Fibroblast of skin of scalp (primary cell): ENCODE measurements at regions not wholly inside any gene's neighbourhood (a gene's known extent, or its start where the extent isn't known, plus 50 kb on each side); places are given as distances from the start of the nearest gene placed in this dataset.

Source experiments
- DNase-seq: peaks from one replicate; pipeline ENCODE4 v3.0.0-alpha.2; 2013

DNA sequence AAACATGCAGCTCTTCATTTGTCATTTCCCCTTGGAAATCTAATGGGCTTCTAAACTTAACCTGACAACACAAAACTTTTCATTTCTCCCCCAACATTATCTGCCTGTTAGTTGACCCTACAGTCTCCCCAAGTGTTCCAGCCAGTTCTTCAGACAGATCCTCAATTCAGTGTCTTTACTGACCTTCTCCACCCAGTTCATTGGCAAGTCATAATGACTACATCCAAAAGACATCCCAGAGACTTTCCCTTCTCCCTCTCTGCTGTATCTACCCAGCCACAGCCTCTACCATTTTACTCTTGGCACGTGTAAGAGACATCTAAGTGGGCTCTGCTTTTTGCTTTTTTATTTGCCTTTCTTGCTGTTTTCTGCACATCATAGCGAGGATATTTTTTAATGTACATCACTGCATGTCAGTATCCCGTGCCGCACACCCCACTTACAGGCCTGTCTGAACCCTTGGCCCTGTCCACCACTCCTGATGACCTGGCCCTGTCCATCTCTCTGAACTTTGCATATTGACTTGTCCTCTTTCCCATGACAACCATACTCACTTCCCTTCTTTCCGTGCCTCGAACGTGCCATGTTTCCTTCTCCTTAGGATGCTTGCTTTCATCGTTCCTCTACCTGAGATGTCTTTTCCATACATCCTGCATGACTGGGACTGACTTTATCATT lies 391.9 kb downstream of the IRS2 start:
- no peak for DNase-seq

DNA sequence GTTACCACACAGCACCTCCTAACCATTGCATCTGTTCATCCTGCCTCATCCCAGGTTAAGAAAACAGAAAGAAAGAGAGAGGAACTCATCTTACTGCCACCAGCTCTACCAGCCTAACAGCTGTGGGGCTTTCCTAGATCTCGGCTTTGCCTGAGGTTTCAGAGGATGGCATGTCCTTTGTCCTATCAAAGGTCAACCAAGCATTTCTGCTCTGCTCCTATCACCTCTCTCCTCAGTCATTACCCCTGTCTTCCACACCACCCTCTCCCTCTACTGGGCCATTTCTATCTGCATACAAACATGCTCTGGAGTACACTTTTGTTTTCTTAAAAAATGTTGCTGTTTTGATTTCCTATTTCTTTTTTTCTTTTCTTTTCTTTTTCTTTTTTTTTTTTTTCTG lies 393.3 kb downstream of the IRS2 start:
- DNase-seq: no peak

DNA sequence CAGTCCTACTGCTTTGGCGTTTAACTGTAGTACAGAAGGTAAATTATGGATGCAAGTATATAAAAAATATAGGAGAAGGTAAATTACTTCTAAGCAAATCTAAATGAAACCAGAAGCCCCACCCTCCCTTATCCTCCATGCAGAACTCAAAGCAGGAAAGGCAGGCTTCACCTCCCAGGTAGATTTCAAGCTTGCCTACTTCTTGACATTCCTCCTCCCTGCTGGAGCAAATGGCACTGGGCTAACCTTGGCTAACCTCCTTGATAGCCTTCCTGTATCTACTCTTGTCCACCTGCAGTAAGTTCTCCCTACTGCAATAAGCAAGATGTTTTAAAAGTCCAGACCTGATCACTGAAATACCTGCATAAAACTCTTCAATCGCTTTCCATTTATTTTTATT lies 396.0 kb downstream of the IRS2 start:
- no peak for DNase-seq

DNA sequence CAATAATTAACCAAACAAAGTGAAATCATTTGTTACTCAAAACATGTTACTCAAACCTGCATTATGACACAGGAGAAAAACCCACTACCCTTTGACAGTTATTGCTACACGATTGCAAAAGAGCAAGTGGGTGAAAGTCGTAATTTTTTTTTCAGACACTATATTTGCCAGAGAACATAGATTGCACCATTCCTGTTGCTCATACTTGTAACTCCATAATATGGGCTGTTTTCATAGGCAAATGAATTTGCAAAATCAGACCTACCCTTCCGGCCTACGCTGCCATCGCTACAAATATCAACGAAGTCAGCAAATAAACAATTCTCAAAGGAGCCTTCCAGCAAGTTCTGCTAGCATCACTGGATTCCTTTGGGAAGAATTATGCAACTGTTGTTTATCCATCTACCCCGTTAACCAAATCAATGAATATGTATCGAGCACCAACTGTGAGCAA lies 396.5 kb downstream of the IRS2 start:
- peak; percentile 18 for DNase-seq

DNA sequence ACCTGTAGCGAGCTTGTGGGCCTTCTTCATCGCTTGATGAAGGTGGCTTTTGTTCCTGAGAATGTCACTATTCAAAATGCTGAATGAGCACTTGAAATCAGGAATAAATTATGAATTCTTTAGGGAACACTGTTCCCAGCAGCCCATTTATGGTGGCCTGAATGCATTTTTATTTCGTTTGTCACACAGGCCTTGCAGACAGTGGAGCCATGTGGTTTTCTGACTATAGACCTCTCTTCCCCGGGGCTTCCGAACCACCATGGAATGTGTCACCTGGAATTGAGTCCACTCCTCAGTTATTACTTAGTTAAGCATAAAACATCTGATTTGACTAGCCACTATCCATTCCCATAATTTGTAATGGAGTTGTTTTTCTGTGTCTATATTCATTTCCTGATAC lies 396.9 kb downstream of the IRS2 start:
- peak; percentile 77 for DNase-seq

DNA sequence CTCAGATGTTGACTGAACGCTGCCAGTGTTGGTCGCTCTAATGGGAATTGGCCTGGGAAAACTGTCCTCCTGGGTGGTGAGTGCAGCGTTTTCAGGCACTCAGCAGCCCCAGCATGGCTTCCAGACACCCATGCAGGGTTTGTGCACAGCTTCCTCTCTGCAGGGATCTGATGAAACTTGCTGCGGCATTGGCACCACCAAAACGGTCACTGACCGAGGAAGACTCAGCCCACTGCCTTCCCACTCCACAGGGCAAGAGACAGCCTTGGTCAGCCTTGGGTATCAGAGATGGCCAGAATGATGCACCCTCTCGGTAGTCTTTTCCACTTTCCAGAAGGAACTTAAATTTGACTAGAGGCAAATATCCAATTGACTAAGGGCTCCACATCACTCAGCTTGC lies 398.9 kb downstream of the IRS2 start:
- no peak for DNase-seq

DNA sequence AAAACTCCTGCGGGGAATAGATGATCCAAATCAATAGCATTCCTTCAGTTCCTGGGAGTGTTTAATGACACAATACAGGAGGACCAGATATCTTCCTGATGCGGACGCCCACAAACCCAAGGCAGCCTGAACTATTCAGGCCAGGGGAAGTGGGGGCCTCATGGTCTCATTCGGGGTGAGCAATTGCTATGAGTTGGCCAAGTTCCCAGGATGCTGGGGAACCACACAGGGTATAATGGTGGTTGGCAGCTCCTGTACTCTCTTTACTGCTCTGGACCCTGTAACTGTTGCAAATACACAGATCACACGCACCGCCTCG lies 401.2 kb downstream of the IRS2 start:
- DNase-seq: peak; percentile 68

DNA sequence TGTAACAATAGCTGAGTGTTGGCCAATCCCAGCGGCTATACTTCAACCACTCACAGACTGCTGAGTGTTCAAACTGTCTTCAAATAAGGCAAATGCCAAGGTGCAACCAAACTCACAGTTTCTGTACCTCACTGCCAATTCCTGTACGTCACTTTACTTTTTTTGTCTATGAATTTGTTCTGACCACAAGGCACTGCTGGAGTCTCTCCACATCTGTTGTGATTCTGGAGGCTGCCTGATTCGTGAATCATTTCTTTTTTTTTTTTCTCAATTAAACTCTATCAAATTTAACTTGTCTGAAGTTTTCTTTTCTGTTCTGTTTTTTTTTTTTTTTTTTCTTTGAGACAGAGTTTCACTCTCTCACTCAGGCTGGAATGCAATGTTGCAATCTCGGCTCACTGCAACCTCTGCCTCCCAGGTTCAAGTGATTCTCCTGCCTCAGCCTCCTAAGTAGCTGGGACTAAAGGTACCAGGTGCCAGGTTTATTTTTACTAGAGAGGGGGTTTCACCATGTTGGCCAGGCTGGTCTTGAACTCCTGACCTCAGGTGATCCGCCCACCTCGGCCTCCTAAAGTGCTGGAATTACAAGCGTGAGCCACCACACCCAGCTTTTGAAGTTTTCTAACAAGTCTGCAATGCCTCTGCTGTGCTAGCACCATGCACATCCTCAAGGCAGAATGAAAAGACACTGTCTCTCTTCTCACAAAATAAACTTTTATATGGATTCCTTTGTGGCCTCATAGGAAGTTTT lies 401.7 kb downstream of the IRS2 start:
- DNase-seq: peak; percentile 94

DNA sequence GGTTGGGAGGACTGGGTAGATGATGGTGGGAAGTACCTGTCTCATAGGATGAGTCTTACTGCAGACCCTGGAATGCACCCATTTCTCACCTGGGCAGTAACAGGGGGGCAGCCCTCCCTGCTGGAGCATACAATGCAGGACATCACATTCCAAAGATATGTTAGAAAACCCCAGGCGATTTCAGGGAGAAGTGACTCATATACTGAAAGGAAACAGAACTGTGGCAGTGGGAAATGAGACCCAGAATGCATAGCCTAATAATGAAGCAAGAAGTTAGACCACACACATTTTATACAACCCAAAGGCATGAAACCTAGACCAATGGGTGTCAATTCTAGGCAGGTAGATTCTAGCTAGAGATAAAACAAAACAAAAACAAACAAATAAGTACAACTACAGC lies 402.7 kb downstream of the IRS2 start:
- peak; percentile 90 for DNase-seq

DNA sequence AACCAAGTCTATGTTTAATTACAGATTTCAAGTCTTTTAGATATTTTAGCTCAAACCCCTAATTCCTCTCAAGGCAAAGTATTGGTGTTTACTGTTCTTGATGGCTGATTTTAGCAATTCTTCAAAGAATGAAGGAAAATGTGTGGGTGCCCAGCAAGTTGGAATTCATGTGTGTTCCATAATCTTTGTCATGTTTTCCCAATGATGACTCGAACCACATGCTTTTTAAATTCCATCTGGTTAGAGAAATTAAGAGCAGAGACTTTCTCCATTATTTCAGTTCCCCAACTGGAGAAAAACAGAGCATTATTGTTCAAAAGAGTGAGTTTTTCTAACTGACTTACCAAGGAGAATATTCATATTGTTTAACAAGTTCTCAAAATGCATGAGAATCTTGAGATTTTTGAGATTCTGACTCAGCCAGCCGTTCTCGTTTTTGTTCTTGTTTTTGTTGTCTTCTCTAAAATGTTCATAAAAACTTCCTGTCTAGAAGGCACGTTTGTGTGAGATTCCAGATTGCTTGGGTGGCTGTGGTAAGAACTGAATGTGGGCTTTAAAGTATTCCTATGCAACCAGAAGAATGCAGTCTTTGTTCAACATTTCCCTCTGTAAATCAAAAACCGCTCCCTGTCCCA lies 404.7 kb downstream of the IRS2 start:
- DNase-seq: peak; percentile 93

DNA sequence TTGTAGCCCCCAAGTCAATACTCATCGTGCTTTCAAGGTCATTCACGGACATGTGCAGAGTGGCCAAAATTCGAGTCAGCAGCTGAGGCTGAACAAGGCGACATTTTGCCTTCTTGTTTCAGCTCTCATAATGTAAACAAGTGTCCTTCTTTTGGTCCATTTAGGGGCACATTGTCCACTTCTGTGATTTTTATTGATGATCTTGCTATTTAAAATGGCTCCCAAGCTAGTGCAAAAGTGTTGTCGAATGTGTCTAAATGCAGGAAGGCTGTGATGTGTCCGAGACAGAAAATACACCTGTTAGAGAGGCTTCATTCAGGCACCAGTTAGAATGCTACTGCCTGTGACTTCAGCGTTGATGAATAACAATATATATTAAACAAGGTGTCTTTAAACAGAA lies 405.9 kb downstream of the IRS2 start:
- no peak for DNase-seq

DNA sequence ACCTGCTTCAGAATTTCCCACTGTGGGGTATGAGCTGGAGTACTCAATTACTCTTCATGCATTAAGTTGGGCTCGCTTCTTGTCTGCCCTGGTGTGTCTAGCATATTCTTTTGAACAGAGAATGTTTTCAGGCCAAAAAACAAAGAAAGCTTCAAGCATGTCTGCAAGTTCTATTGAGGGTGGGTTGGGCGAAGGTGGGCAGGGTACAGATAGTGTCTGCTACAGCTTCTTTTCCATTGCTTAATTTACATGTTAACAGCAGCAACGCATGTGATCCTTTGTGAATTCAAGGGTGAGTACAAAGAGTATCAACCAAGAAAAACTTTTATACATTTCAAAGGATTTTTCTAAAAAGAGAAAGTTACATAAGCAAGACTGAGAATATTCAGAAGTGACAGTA lies 406.5 kb downstream of the IRS2 start:
- DNase-seq: no peak

DNA sequence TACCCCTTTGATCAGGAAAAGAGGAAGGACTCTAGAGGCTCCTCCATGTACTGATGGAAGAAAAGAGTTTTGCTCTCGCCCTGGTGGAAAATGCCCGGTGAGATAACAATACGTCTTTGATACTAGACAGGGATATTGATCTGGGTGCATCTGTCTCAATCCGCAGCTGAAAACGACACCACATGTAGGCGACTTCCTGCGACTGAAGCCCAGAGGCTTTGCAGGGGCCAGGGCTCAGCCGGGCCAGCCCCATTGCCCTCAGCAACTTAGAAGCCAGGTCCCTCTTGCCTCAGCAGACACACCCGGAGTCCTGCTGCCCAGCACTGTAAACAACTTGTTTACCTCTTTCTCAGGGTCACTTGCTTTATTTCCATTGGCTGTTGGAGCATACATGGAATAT lies 409.4 kb downstream of the IRS2 start:
- no peak for DNase-seq

DNA sequence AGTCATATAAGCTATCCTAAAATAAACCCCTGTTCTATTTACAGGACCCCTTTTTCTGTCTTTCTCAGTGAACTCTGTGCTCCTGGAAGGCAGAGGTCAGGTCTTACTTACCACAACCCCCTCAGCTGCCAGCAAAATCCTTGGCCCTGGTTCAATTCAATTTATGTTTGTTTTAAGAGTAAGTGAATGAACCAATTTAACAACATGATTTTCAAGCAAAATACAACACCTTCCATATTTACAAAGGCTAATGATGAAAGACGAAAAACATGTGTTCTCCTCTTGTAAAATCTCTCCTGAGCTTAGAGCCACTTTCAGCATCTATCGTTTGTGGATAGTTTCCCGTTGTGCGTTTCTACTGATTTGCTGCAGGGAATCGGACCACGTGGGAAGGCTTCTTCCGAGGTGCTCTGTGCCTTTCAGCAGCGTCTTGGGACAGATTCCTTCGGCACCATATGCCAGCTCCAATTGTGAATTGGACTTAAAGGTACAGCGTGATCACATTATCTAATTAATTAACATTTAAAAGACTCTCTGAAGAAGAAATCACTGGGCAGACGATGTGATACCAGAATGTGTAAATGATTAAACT lies 411.7 kb downstream of the IRS2 start:
- no peak for DNase-seq

DNA sequence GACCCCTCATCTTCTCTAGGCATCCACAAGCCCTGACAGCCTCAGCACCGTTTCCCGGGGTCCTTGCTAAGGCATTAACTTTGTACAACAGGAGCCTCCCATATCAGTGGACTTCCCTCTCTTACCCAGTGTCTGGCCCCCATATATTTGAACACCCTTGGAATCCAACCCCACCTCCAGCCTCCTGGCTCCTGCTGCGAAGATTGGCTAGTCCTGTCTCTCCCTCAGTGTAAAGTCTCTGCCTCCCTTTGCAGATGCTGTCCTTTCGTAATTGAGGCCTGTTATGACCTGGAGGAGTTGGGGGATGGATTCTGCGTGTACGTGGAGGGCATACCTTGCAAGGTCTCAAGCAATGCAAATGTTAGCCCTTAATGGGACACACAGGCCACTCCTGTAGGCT lies 413.7 kb downstream of the IRS2 start:
- no peak for DNase-seq

DNA sequence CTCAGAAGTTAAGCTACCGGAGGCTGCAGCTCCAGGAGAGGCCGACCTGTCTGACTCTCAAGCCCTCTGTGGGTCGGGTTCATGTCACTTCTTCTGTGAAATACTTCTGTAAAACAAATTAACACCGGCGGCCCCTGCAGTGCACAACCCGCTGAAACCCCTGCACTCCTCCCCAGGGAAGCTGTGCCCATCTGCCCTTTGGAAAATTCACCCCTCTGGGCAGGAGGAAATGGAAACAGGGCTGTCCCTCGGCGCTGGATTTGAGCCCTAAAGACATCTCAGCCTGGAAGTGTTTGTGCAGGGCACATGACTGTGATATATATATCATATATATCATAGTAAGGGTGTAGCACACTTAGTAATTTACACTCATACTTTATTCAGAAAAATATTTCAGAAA lies 415.3 kb downstream of the IRS2 start:
- no peak for DNase-seq

DNA sequence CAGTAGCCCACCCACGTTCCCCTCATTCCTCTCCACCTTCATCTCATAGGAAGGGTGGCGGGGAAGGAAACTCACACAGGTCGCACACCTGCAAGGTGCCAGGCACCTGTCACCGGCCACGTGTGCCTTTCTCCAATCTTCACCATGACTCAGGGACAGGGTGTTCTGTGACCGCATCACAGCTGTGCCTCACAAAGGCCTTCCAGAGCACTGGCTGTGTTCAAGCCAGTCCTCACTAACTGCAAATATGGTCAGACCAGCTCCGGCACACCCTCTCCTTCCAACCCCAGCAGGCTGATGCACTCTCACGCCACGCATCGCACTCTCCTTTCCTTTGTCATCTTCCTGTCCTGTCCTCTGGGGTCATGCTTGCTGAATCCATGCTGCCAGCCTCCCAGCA lies 415.9 kb downstream of the IRS2 start:
- no peak for DNase-seq

DNA sequence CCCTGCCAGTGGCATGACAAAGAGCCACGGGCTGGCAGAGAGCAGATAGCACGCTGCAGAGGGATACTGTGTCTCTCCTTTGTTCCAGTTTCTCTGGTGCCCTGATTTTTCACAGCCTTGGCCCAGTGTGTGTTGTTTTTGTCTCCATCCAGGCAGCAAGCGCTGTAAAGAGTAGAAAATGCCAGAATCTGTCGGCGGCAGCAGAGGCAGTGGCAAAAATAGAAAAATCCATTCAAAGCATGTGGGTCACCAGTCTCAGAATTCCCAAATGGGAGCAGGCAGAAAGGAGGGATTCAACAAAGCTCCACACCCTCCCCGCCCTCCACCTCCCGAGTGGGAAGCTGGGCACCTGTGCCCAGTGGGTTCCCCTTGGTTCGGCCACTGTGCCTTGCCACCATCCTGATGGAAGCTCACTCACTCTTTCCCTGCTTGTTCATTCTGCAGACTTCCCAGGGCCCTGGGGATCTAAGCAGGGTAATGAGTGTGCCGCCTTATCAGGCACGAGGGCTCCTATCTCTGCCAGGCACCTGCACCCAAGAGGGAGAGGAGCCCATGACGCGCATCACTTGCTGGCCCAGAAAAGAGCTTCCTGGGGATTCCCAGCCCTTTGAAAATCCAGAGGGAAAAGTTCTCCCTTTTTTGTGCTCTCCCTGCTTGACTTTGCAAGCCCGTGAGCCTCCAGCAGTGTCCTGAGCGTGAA lies 416.9 kb downstream of the IRS2 start:
- DNase-seq: no peak

DNA sequence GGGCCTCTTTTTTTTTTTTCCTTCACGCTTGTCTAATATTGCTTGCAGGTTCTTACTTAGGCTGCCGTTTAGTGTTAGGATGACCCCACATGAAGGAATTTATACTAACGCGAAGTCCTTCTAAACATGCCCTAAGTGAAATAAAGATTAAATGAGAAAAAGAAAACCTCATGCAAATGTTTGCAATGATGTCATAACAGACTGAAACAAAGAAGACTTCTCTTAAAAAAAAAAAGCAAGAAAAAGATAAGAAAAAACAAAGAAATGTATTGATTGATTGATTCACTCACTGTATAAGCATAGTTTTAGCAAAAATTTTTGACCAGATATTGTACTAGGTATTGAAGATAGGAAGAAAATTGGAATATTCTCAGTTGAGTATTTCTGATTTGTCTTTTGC lies 418.2 kb downstream of the IRS2 start:
- DNase-seq: no peak

DNA sequence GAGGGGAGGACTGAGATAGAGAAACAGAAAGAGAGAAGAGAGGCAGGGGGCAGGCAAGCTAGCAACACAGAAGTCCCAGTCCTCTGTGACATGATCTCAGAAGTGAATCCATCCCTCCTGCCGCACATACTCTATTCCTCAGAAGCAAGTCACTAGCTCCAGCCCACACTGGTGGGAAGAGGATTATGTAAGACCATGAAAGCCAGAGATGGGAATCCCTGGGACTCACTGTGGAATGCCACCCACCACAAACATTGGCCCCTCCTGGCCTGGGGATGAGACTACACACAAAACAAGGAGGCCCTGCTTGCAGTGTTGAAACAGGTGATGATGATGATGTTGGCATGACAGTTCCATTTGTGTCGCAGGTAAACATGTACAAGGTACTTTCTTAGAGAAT lies 419.9 kb downstream of the IRS2 start:
- peak; percentile 42 for DNase-seq

DNA sequence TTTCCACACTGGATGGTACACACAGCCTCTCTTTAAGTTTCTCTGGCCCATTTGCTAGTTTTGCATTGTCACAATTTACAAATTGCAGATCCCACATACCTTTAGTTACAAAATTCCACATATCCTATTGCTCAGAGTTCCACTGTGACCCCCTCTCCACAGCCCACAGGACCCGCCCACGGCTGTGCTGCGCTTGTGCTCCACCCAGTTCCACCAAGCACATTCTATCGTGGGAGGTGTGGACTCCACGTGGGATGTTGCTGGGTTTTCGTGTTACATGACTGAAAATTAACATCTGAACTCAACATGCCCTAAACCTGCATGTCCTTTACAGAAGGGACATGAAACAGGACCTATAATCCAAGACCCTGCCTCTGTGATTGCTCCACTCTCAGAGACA lies 423.0 kb downstream of the IRS2 start:
- DNase-seq: no peak

DNA sequence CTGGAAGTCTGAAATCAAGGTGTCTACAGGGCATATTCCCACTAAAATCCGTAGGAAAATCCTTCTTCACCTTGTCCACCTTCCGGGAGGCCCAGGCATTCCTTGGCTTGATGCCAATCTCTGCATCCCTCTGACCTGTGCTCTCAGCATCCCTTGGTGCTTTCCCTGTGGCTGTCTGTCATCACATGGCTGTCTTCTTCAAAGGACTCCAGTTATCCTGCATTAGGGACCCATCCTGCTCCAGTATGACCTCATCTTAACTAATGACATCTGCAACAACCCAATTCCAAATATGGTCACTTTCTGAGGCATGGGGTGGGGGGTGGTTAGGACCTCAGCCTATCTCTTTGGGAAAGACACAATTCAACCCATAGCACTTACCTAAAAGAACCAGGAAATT lies 423.8 kb downstream of the IRS2 start:
- no peak for DNase-seq
